Prostate gland (tissue), 2 donors: ENCODE measurements at regions not wholly inside any gene's neighbourhood (a gene's known extent, or its start where the extent isn't known, plus 50 kb on each side); places are given as distances from the start of the nearest gene placed in this dataset.

Source experiments
- CTCF ChIP-seq, 4 experiments: fragments of 200-600 bp in 2 of 4; fragments of 450-650 bp in 2 of 4; sonication (generic) in 2 of 4; IDR thresholded peaks; 1 replicate in 3 of 4; 2 replicates in 1 of 4; pipeline ENCODE4 v1.5.1; 2016 to 2019; ENCODE audit warnings: antibody characterized with exemption in 4 of 4, mild to moderate bottlenecking in 2 of 4, moderate library complexity in 2 of 4
- POLR2A ChIP-seq: fragments of 450-650 bp; IDR thresholded peaks from one replicate; pipeline ENCODE4 v1.6.1; 2016; ENCODE audit warnings: antibody characterized with exemption, mild to moderate bottlenecking
- POLR2AphosphoS5 ChIP-seq: sonication (generic); formaldehyde crosslinking; IDR thresholded peaks from one replicate; pipeline ENCODE4 v1.6.1; 2017; ENCODE audit warnings: antibody characterized with exemption

- TF ChIP-seq CTCF (IDR thresholded peaks at IDR 0.05): no peak
- TF ChIP-seq POLR2A: no peak
- no peak for TF ChIP-seq POLR2AphosphoS5
Measured at GRCh38 chr5:74442466-74442865, 198.1 kb downstream of the ENC1 start.
